ENCODE measurements at regions not wholly inside any gene's neighbourhood (a gene's known extent, or its start where the extent isn't known, plus 50 kb on each side); places are given as distances from the start of the nearest gene placed in this dataset.
A peak's percentile ranks its signal among the peaks of the same experiment; 100 is the strongest.

GRCh38 chr7:121510302-121510701, 114.2 kb upstream of the FAM3C start:
- 0 out of 2 replicates have a peak, but pooled peaks have one; percentile 10 for TF ChIP-seq CTCF (conservative IDR thresholded peaks at IDR 0.05; ENCODE audit: low read depth, low read length)
- TF ChIP-seq EZH2 (IDR thresholded peaks at IDR 0.05; ENCODE audit: borderline replicate concordance, low read depth, low read length, poor library complexity, severe bottlenecking): no peak

All from A673 (cell line).